GM18909 (cell line): ENCODE measurements at regions not wholly inside any gene's neighbourhood (a gene's known extent, or its start where the extent isn't known, plus 50 kb on each side); places are given as distances from the start of the nearest gene placed in this dataset.
"Not testable (repeated sequence)": the region's sequence is repeated elsewhere in the genome, so short reads cannot be mapped to it uniquely, and the experiment has no call there.

Experiments
- ATAC-seq: cut with Tn5 transposase; IDR thresholded peaks from one replicate; pipeline ENCODE4 v1.9.1; 2021; ENCODE audit warnings: mild to moderate bottlenecking; ENCODE audit not compliant: unreplicated experiment, poor library complexity

DNA sequence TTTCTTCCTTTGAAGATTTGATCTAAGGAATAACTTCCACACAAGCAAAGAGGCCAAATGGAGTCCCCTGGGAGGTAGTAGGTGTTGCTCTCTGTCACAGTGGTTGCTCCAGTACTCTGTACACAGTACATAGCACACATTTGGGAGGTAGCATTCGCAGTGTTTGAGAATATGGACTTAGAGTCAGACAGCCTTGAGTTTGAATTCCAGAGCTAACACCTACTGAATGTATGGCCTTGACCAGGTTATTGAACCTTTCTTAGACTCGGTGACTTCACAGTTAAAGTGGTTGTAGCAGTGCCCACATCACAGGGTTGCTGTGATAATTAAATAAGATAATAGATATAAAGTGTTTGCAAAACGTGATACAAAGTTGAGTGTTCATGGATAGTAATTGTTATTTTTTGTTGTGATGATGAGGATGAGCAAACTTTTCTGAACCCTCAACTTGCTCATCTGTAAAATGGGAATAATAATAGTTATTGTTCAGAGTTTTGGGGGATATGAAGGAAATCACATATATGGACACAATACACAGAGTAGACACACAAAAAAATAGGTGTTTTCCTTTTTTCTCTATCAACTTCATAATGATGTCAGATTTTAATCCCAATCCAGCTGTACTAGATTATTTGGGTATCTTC is 271.6 kb upstream of the CRY1 start:
- no peak for ATAC-seq

DNA sequence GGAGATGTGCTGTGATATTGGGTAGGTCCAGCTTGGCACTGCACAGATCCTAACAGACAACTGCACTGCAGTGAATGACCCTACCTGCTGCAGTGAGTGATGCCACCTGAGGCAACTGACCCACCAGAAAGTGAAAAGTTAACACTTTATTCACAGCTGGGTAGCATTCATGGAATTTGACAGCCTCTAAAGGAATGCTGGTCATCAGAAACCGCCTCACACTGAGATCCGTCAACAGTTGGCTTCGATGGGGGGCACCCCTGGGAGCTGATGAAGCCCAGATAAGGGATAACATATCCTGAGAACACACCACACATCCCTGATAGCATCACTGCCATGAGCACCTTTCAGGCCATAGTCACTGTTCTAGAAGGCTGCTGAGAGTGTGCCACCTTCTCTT is 272.4 kb upstream of the CRY1 start:
- no peak for ATAC-seq

DNA sequence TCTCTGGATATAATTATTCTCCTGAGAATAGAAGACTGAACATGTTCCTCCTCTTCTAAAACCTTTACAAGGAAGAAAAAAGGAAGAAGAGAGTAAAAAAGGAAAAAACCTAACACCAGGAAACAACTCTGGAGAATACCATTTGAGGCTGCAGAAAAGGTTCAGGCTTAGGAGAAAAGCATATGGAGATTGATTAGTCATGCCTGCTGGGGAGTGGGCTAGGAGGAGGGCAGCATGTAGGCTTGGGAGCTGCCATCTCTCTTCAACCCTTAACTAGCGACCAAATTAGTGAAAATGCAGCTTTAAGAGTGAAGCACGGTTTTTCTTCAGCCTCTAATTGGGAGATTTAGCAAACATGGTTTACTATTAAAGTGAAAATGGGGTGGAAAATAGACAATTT is 273.0 kb upstream of the CRY1 start:
- ATAC-seq, result no peak

DNA sequence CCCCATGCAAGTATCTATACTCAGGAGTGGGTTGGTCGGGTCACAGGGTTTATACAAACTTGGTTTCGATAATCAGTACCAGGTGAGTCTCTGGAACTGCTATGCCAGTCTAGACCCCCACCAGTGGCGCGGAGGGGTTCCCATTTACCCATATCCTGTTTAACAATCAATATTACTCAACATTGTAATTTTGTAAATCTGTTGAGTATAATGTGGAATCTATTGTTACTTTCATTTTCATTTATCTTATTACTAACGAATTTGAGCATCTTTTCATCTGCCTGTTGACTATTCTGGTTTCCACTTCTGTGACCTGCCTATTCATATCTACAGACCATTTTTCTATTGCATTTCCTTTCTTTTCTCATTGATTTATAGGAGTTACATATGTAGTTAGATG is 275.2 kb upstream of the CRY1 start:
- no peak for ATAC-seq

DNA sequence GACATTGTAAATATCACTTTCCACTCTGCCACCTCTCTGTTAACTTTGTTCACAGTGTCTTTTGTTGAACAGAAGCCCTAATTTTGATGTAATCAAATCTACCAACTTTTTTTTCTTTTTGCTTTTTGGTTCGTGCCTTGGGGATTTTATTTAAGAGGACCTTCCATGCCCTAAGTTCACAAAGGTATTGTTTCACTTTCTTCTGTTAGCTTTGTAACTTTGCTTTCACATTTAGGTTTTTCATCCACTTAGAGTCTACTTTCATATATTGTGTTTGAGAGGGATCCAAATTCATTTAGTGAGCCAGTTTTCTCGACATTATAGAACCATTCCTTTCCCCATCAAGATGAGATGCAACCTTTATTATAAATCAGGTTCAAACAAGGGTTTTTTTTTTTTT is 275.7 kb upstream of the CRY1 start:
- ATAC-seq, result no peak

DNA sequence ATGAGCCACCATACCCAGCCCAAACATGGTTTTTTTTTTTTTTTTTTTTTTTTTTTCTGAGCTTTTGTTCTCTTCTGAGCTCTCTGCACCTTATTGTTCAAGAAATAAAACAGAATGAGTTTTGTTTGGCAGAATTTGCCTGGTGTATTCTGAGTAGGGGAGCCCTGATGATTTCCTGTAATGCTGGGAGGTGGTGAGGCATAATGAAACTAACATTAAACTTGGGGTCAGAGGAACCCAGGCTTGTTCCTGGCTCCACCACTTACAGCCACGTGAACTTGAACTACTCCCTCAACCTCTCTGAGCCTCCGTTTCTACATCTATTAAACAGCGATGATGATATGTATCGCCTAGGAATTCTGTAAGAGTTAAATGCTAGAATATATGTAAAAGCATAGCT is 276.3 kb upstream of the CRY1 start:
- no peak for ATAC-seq

DNA sequence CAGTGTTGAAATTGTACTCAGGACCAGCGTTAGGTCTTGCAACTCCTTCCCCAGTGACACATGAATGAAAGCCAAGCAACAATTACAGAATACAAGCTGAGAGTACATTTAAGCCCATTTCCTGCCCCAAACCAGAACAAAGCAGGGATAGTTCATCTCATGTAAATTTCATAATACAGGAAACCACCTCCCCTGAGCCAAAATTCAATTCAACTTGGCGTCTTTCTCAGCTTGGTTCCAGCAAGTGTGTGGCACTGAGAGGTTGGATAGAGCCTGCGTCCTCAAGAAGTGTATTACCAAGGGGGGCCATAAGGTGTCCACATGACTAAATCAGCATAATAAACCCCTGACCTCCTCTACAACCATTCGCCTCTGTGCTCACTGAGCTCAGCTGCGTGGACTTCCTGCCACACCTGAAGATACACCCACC is 278.9 kb upstream of the CRY1 start:
- ATAC-seq, result no peak

DNA sequence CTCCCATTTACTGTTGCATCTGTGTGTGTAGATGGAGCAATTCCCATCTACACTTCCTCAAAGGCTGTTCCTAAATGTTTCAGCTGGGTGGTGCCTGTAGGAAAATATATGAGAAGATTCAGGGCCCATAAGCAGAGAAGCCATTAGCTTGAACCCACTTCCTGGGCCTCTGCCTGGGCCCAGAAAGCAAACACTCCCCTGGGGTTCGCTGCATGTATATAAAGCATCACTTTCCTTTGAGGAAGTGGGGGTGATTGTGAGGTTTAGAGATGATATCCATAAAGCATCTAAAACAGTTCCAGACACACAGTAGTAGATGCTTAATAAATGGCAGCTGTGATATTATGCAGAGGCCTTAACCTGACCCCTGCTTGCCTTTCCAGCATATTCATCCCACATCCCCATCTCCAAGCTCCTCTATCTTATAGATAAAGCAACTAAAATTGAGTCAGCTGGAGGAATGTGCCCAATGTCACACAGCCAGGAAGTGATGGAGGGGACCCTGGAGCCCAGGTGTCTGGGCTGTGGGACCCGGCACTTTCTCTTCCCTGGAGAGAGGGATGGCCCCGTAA is 280.0 kb upstream of the CRY1 start:
- no peak for ATAC-seq

DNA sequence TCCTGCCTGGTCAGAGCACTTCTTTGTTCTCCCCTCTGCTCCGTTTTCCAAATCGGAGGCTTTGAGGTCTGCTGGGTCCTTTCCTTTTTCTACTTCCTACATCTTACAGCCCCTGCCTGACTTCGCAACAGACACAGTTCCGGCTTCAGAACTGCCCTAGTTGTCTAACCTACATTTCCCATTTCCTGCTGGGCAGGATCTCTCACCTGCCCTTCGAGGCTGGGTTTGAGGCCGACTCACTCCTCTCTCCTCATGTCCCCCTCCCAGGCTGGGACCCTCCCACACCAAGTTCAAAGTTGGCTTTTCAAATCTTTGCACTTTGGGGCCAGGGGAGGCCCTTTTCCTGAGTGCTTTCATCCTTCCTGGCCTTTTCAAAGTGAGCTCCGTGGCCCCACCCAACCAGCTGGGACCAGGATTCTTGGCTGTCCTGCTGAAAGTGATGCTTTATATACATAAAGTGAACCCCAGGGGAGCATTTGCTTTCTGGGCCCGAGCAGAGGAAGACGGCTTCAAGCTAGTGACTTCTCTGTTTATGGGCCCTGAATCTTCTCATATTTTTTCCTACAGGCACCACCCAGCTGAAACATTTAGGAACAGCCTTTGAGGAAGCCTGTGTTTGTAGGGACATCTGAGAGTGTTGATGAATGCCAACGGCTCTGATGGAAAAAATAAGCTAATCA is 281.0 kb upstream of the CRY1 start:
- no peak for ATAC-seq

DNA sequence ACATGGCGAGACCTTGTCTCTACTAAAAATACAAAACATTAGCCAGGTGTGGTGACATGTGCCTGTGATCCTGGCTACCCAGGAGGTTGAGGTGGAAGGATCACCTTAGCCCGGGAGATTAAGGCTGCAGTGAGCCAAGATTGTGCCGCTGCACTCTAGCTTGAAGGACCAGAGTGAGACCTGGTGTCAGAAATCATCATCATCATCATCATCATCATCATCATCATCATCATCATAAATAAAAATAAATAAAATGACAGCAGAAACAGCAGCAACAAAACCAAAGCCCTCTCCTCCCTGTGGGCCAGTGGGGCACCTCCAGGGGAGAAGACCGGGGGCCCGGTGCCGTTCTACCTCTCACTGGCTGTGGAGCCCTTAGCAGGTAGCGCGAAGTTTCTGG is 281.9 kb upstream of the CRY1 start:
- ATAC-seq, result no peak

DNA sequence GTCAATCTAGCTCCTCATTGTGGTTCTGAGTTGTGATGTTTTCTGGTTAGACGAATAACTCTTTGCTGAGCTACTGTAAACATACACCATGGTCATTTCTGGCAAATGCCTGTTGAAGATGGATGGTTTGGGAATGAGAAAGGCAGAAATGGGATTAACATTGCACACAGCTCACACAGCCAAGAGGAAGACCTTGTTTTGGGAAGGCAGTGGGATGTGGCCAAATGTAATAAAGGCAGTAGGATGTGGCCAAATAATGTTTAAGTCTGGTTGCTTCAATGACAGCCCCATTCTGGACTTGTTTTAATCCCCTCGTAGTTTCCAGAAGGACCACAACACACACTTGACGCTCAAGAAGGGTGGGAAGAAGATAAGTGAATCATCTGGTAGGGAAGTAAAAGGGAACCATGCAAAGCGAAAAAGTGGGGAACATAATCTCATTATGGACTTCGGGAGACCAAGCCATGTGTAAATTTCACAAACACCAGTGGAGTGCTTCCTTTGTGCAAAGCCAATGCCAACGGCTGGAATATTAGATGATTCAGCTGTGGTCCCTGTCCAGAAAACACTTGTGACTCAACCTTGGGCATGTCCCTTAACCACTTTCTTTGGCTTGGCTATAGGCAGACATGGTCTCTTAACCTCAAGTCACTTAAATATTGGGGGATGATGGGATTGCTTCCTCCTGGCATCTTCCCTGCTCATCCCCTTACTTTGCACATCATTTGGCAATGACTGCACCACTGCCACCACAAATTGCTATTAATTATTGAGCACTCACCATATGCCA is 284.4 kb upstream of the CRY1 start:
- no peak for ATAC-seq

DNA sequence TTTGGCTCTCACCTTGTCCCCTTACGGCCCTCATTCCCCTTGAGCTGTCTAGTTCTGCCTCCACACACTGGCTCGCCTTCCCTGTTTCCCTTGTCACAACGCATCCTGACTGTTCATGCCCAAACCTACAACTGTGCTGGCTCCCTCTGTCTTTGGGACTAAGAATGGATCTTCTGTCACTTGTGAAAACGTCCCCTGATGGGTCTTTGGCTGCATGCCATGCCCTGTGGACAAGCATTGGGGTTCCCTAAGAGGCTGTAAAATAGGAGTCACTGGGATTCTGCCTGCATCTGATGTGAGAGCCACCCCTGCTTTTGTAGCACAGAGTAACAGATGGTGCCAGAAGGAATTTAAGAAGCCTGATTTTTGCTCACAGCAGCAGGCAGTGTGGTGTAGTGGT is 285.3 kb upstream of the CRY1 start:
- no peak for ATAC-seq

DNA sequence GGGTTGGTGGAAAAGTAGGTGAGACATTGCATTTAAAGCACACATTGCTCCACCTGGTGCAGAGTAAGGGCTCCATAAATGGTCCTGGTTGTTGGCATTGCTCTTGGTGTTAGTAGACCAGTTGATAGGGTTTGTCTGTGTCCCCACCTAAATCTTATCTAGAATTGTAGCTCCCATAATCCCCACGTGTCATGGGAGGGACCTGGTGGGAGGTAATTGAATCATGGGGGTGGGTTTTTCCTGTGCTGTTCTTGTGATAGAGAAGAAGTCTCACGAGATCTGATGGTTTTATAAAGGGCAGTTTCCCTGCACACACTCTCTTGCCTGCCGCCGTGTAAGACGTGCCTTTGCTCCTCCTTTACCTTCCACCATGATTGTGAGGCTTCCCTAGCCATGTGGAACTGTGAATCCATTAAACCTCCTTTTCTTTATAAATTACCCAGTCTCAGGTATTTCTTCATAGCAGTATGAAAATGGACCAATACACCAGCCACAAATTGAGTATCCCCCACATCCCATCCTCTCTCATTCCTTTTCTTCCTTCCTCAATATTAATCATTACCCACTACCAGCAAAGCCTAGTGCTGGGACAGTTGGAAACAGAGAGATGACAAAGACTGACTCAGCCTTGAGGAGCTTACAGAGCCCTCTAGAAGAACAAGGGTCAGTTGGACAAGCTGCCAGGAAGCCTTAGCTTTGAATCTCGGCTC is 285.9 kb upstream of the CRY1 start:
- not testable (repeated sequence) for ATAC-seq

DNA sequence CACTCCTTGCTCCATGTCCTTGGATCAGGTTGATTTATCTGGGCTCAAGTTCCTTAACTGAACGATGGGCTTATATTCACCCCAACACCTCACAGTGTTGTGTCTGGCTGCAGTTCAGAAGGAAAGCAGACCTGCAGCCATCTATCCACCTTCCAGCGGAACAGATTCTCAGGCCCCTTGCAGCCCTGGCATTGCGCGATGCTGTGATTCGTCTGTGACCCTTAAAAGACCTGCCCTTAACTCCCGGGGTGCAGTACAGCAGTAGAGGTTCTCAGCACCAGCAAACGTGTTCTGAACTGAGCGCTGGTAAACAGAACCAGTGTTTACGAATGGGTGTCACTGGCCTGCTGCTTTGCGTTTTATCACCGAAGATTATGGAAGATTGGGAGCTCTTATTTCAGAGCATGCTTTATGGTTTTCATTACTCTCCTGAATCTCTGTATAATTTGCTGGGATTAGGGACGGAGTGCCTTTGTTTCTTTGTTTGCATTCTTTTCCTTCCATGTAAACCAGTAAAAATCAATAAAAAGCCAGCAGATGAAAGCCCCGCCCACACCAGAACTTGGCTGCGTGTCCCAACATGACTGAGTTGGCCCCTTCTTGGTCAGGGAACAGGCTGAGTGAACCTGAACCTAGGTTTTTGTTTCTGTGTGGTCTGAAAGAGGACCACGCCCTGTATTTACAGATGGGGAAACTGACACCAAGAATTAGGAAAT is 286.7 kb upstream of the CRY1 start:
- no peak for ATAC-seq

DNA sequence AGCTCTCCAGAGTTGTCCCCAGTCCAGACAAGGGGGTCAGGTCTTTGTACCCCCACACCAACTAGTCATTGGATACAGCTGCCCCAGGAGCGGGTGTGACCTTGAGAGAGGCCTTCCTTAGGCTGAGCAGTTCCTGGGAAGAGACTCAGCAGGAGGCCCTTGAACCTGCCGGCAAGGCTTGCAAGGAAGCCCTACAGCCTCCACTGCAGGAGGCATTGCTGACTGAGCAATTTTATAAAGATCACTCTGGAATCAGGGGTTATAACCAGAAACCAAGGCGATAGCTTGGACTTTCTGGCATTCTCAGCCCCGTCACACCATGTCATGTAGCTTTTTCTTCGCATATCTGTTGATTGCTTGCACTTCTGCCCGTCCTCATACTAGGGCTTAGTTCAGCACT is 291.3 kb upstream of the CRY1 start:
- no peak for ATAC-seq

DNA sequence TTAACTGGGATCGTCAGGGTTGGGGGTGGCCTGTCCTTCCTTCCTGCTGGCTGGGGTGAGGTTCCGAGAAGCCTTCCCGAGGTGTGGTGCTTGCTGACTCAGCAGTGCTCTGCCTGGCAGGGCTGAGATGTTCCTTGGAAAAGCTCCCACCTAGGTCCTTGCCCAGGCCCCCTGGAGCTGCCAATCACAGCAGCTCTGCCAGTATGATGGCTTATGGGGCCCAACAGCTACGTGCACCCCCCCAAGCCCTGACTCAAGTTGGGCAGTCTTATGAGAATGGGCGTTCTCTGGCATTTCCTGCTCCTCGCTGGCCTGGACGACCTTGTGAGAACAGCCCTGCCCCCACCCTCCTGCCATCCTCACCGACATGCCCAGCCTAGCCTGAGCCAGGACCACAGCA is 292.2 kb upstream of the CRY1 start:
- no peak for ATAC-seq

DNA sequence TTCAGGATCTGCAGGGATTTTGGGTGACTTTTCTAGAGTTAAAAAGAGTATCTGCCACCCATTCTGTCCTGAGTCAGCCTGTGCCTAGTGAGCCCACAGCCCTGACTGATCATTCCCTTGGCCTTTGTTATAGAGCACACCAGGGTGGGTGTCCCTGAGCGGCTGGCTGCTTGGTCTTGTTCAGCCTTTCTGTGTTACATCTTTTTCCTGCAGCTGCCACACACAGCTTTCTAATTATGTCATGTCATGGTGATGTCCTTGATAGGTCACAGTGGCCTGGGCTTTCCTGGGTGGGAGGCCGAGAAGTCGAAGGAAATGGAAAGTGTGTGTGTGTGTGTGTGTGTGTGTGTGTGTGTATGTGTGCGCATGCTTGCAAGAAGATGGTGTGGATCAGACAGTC is 293.2 kb upstream of the CRY1 start:
- no peak for ATAC-seq

DNA sequence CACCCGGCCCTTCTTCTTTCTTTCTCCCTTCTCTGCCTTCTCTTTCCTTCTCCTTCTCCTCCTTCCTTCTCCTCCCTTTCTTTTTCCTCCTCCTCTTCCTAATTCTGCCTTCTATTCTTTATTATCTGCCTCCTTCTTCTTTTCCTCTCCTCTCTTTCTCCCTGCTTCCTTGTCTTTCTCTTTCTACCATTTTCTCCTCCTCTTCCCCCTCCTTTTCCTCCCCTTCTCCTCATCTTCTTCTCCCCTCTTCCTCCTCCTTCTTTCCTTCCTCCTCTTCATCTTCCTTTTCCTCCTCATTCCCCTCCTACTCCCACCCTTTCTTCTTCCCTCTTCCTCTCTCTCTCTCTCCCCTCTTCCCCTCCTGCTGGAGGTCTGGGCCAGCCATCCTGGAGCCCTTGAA is 294.9 kb upstream of the CRY1 start:
- no peak for ATAC-seq

DNA sequence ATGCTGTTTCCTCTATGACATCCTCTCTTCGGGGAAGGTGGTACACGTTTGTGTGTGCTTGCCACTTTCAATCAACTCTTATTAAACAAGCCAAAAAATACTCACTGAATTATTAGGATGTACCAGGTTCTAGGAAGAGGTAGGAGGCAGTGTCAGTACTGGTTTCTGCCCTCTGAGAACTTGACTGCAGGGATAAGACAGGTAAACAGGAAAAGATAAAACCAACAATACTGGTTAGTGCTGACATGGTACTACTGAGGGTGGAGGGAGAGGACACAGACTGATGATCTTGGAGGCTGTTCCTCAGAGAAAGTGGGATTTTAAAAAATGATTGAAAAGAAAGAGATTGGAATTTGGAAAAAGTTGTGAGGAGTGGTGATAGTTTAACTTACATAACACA is 295.2 kb upstream of the PWP1 start:
- ATAC-seq, result no peak
